GM19452 (cell line): ENCODE measurements at regions not wholly inside any gene's neighbourhood (a gene's known extent, or its start where the extent isn't known, plus 50 kb on each side); places are given as distances from the start of the nearest gene placed in this dataset.

Experiments
- ATAC-seq: cut with Tn5 transposase; IDR thresholded peaks from one replicate; pipeline ENCODE4 v1.9.1; 2021; ENCODE audit not compliant: unreplicated experiment

GRCh38 chr15:39167164-39168058 is 413.5 kb upstream of the THBS1 start:
- no peak for ATAC-seq

DNA sequence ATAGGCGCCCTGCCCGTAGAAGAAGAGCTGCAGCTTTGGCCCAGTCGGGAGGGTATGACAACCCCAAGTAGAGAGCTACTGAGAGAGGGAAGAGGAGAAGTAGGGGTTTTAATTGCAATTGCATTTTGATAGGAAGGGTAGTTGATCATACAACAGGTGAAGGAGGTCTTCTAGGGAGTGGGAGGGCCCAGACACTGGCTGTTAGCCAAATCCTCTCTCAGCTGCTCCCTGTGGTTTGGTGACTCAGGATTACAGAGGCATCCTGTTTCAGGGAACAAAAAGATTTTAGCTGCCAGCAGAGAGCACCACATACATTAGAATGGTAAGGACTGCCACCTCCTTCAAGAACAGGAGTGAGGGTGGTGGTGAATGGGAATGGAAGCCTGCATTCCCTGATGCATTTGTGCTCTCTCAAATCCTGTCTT is 408.9 kb upstream of the THBS1 start:
- no peak for ATAC-seq

- no peak for ATAC-seq
These were observed 408.2 kb upstream of the THBS1 start for GRCh38 chr15:39172380-39173281.

- no peak for ATAC-seq
These were observed 407.5 kb upstream of the THBS1 start for GRCh38 chr15:39173426-39173825.

DNA sequence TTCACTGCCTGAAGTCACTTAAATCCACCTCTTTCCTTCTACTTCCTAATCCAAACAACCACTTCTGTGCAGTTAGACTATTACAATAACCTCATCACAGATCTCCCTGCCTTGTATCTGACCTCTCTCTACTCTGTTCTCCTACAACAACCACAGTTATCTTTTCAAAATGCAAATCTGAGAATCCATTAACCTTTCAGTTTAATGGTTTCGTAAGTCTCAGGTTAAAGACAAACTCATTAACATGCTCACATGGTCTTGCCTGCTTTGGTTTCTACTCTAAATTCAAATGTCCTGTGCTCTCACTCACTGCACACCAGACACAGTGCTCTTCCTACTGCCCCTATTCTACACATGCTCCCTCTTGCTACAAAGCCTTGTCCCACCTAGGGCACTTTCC is 406.5 kb upstream of the THBS1 start:
- no peak for ATAC-seq

- ATAC-seq = no peak
These were observed 404.8 kb upstream of the THBS1 start for GRCh38 chr15:39176030-39176429.

GRCh38 chr15:39177561-39177960 is 403.3 kb upstream of the THBS1 start:
- no peak for ATAC-seq

DNA sequence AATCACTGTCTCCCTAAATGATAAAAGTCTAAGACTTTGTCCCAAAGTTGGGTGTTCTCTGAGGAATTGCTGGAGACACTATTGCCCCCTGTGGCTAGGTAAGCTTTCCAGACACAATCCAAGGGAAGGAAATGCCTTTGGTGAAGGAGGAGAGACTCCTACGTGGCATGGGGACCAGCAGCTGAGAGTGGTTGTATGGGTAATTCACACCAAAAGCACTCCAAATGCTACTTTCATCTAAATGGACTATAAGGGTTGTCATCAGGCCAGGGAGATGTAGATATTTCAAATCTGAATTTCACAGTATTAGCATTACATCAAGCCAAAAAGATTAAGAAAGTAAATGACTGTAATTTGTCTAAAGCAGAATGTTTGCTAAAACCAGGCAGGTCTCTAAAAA is 400.8 kb upstream of the THBS1 start:
- no peak for ATAC-seq

DNA sequence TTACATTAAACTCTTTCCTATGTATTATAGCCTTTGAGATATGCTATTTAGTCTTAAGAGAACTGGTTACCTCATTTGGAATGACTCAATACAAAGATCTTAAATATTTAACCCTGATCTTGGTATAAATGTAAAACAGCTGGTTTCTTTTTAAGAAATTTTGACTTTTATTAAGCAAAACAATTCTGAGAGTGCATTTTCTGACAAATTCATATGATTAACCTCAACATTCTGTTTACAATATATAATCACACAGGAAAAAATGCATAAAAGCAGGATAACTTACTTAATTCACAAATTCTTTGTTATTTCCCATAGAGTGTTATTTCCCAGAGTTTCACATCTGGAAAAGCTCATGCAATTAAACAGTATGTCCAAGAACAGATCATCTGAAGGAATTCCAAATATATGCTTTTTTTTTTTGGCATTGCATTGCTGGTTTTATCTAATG is 400.4 kb upstream of the THBS1 start:
- no peak for ATAC-seq

- no peak for ATAC-seq
These were observed 399.7 kb upstream of the THBS1 start for GRCh38 chr15:39181056-39181747.

- ATAC-seq = no peak
These were observed 398.9 kb upstream of the THBS1 start for GRCh38 chr15:39181940-39182339.

- no peak for ATAC-seq
These were observed 397.6 kb upstream of the THBS1 start for GRCh38 chr15:39183164-39183881.

- ATAC-seq = no peak
These were observed 396.0 kb upstream of the THBS1 start for GRCh38 chr15:39184701-39185390.

- ATAC-seq = no peak
These were observed 392.6 kb upstream of the THBS1 start for GRCh38 chr15:39188314-39188713.

- no peak for ATAC-seq
These were observed 391.9 kb upstream of the THBS1 start for GRCh38 chr15:39188930-39189329.

DNA sequence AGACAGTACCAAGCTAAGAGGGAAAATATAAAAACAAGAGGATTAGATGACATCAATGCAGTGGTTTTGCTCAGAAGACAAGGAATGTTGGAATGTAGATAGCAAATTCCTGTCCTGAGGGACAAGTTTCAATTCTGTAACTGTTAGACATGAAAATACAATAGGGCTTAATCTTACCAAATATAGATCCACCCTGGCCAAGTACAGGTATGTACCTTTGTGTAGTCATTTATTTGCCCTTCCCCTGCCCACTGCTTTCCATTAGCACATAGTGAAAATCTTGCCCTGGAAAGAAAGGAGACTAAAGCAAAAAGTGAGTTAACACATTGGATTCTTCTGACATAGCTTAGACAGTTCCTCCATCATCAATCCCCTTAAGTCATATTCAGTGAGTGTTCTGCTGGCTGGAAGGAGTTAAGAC is 389.0 kb upstream of the THBS1 start:
- no peak for ATAC-seq

GRCh38 chr15:39192351-39192750 is 388.5 kb upstream of the THBS1 start:
- ATAC-seq = no peak

DNA sequence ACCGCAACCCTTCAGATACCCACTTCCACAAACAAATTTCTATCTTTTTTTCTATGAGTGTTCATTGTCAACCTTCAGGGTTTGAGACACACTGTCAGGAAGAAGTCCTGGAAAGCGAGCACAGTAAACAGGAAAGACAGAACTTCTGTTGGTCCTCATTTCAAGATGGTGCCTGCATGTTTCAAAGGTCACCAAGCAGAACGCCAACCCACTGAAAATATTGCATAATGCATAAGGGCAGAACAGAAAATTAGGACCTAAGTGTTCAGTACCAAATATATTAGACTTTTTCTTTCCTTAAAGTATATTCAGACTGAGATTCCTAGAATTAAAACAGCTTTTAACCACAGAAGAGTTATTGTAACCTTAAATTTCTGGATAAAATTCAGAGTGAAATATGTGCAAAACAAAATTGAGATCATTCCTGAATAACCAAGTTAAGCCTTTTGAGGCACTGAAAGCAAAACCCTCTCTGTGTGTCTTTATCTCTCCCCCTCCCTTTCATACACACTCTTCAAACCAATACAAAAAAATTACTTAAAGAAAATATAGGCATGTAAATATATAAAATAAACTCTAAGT is 387.8 kb upstream of the THBS1 start:
- ATAC-seq = no peak

DNA sequence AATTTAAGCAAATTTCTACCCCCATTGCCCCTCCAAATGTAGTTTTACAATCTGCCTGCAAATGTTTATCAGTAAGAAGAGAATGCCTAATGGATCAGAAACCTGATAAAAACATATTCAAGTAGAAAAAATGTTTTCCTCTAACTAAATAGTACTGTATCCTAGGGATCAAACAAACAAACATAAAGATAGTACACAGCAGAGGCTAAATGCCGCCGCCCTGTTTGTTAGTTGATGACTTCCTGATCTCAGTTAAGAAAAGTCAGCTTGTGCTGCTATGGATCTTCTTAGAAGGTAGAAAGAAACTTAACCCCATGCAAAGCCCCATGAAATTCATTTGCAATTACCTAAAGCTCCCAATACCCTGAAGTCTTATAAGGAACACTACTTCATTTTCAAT is 387.3 kb upstream of the THBS1 start:
- ATAC-seq = no peak
